Lower leg skin (tissue), 3 donors: ENCODE measurements at regions not wholly inside any gene's neighbourhood (a gene's known extent, or its start where the extent isn't known, plus 50 kb on each side); places are given as distances from the start of the nearest gene placed in this dataset.

Experiments
- CTCF ChIP-seq, 3 donors: fragments of 450-650 bp; IDR thresholded peaks; one replicate each; pipeline ENCODE4 v1.5.1; 2016; ENCODE audit warnings: antibody characterized with exemption in 3 of 3, mild to moderate bottlenecking in 3 of 3, moderate library complexity in 2 of 3
- POLR2A ChIP-seq, 2 donors: fragments of 450-650 bp; IDR thresholded peaks; one replicate each; pipeline ENCODE4 v1.6.1; 2016 to 2017; ENCODE audit warnings: antibody characterized with exemption in 2 of 2, mild to moderate bottlenecking in 1 of 2, moderate library complexity in 1 of 2

GRCh38 chr12:78457938-78458337 is 406.6 kb upstream of the SYT1 start:
- TF ChIP-seq CTCF (IDR thresholded peaks at IDR 0.05) (no peak), POLR2A (IDR thresholded peaks at IDR 0.05) (no peak)
